ENCODE measurements at regions not wholly inside any gene's neighbourhood (a gene's known extent, or its start where the extent isn't known, plus 50 kb on each side); places are given as distances from the start of the nearest gene placed in this dataset.

DNA sequence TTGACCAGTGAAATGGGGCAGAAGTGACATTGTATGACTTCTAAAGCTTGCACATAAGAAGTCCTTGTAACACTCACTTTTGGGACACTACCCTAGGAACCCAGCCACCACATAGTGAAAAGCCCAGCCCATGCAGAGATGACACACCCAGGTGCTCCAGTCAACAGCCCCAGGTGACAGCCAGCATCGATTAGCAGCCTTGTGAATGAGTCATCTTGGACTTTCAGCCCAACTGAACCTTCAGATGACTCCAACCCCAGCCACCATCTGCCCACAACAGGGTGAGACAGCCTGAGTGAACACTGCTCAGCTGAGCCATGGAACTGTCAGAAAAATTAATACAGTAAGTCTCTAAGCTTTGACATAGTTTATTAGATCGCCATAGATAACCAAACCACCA, 458.6 kb downstream of the ZSWIM6 start:
- Histone ChIP-seq H3K36me3 (ENCODE audit: control insufficient read depth in 2 of 3, insufficient read depth in 3 of 3, low read length in 3 of 3) (no peaks in the 10 kb centered on the region), H3K27ac (ENCODE audit: low read depth in 2 of 2, low read length in 2 of 2) (no peak overlapping the region), H3K9me3 (ENCODE audit: control insufficient read depth in 2 of 3, insufficient read depth in 1 of 3, low read length in 3 of 3) (no peaks in the 10 kb centered on the region), H3K27me3 (ENCODE audit: control insufficient read depth, insufficient read depth, low read length) (no peaks in the 10 kb centered on the region), H3K4me1 (ENCODE audit: control insufficient read depth in 2 of 3, insufficient read depth in 2 of 3, low read depth in 1 of 3, low read length in 3 of 3) (no peaks in the 10 kb centered on the region), H3K9ac (ENCODE audit: low read length in 3 of 3) (no peak overlapping the region), H3K4me3 (ENCODE audit: low read length in 3 of 3) (no peak overlapping the region)
- no peak for FAIRE-seq
- DNase-seq: no peak
- intact Hi-C loops (cut with DNase I): no loop called here
- TF ChIP-seq, protein P1, sequence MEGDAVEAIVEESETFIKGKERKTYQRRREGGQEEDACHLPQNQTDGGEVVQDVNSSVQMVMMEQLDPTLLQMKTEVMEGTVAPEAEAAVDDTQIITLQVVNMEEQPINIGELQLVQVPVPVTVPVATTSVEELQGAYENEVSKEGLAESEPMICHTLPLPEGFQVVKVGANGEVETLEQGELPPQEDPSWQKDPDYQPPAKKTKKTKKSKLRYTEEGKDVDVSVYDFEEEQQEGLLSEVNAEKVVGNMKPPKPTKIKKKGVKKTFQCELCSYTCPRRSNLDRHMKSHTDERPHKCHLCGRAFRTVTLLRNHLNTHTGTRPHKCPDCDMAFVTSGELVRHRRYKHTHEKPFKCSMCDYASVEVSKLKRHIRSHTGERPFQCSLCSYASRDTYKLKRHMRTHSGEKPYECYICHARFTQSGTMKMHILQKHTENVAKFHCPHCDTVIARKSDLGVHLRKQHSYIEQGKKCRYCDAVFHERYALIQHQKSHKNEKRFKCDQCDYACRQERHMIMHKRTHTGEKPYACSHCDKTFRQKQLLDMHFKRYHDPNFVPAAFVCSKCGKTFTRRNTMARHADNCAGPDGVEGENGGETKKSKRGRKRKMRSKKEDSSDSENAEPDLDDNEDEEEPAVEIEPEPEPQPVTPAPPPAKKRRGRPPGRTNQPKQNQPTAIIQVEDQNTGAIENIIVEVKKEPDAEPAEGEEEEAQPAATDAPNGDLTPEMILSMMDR (IDR thresholded peaks at IDR 0.05; ENCODE audit: borderline replicate concordance, extremely low read depth, insufficient read depth): no peak

DNA sequence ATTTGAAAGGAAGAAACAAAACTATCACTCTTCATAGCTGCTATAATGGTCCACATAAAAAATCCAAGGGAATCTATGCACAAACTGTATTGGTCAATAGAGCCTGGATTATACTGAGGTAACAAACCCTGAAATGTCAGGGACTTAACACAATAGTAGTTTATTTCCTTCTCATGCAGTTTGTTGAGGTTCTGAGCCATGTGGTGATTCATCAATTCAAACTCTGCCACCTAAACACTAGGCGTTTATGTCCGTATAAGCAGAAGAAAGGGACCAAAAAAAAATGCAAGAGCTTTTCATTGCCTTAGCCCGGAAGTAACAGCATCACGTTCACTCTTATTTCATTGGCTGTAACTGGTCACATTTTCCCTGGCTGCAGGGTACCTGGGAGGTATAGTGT, 464.7 kb downstream of the ZSWIM6 start:
- no peaks in the 10 kb centered on the region for H3K27me3 ChIP-seq (ENCODE audit: control insufficient read depth, insufficient read depth, low read length)
- intact Hi-C loops (cut with DNase I): no loop called here
- no peaks in the 10 kb centered on the region for H3K4me1 ChIP-seq (ENCODE audit: control insufficient read depth in 2 of 3, insufficient read depth in 2 of 3, low read depth in 1 of 3, low read length in 3 of 3)
- FAIRE-seq (no peak), DNase-seq (no peak)
- TF ChIP-seq, protein P1 (IDR thresholded peaks at IDR 0.05; ENCODE audit: borderline replicate concordance, extremely low read depth, insufficient read depth): no peak
- H3K9ac ChIP-seq (ENCODE audit: low read length in 3 of 3): no peak overlapping the region
- no peaks in the 10 kb centered on the region for H3K9me3 ChIP-seq (ENCODE audit: control insufficient read depth in 2 of 3, insufficient read depth in 1 of 3, low read length in 3 of 3)
- no peak overlapping the region for H3K27ac ChIP-seq (ENCODE audit: low read depth in 2 of 2, low read length in 2 of 2)
- H3K4me3 ChIP-seq (ENCODE audit: low read length in 3 of 3): no peak overlapping the region
- H3K36me3 ChIP-seq (ENCODE audit: control insufficient read depth in 2 of 3, insufficient read depth in 3 of 3, low read length in 3 of 3): no peaks in the 10 kb centered on the region

GRCh38 chr5:61800450-61800849, 468.4 kb downstream of the ZSWIM6 start:
- TF ChIP-seq, protein P1 (IDR thresholded peaks at IDR 0.05; ENCODE audit: borderline replicate concordance, extremely low read depth, insufficient read depth): no peak
- H3K4me3 ChIP-seq (ENCODE audit: low read length in 3 of 3): no peak overlapping the region
- H3K27me3 ChIP-seq (ENCODE audit: control insufficient read depth, insufficient read depth, low read length): no peaks in the 10 kb centered on the region
- no peaks in the 10 kb centered on the region for H3K9me3 ChIP-seq (ENCODE audit: control insufficient read depth in 2 of 3, insufficient read depth in 1 of 3, low read length in 3 of 3)
- no peak overlapping the region for H3K9ac ChIP-seq (ENCODE audit: low read length in 3 of 3)
- intact Hi-C loops (cut with DNase I): no loop called here
- H3K27ac ChIP-seq (ENCODE audit: low read depth in 2 of 2, low read length in 2 of 2): no peak overlapping the region
- peaks cover 0 to 5% (median 3%) of the 10 kb centered on the region in 3 donors for H3K4me1 ChIP-seq (ENCODE audit: control insufficient read depth in 2 of 3, insufficient read depth in 2 of 3, low read depth in 1 of 3, low read length in 3 of 3)
- DNase-seq (no peak), FAIRE-seq (no peak)
- H3K36me3 ChIP-seq (ENCODE audit: control insufficient read depth in 2 of 3, insufficient read depth in 3 of 3, low read length in 3 of 3): no peaks in the 10 kb centered on the region

GRCh38 chr5:61801174-61801573, 469.1 kb downstream of the ZSWIM6 start:
- intact Hi-C loops (cut with DNase I): no loop called here
- no peak for FAIRE-seq
- no peak for DNase-seq
- H3K27ac ChIP-seq (ENCODE audit: low read depth in 2 of 2, low read length in 2 of 2): no peak overlapping the region
- H3K36me3 ChIP-seq (ENCODE audit: control insufficient read depth in 2 of 3, insufficient read depth in 3 of 3, low read length in 3 of 3): no peaks in the 10 kb centered on the region
- no peaks in the 10 kb centered on the region for H3K9me3 ChIP-seq (ENCODE audit: control insufficient read depth in 2 of 3, insufficient read depth in 1 of 3, low read length in 3 of 3)
- TF ChIP-seq, protein P1 (IDR thresholded peaks at IDR 0.05; ENCODE audit: borderline replicate concordance, extremely low read depth, insufficient read depth): no peak
- H3K4me3 ChIP-seq (ENCODE audit: low read length in 3 of 3): no peak overlapping the region
- no peak overlapping the region for H3K9ac ChIP-seq (ENCODE audit: low read length in 3 of 3)
- H3K4me1 ChIP-seq (ENCODE audit: control insufficient read depth in 2 of 3, insufficient read depth in 2 of 3, low read depth in 1 of 3, low read length in 3 of 3): peaks cover 0 to 8% (median 6%) of the 10 kb centered on the region in 3 donors
- no peaks in the 10 kb centered on the region for H3K27me3 ChIP-seq (ENCODE audit: control insufficient read depth, insufficient read depth, low read length)

Data from kidney (tissue), 13 donors.